Stimulated activated CD4-positive, alpha-beta T cell treated with anti-CD3 and anti-CD28 coated beads, Interleukin-1b, Interleukin-23, amount 100 ng/mL, for 4 hours (primary cell): ENCODE measurements at regions not wholly inside any gene's neighbourhood (a gene's known extent, or its start where the extent isn't known, plus 50 kb on each side); places are given as distances from the start of the nearest gene placed in this dataset.
"Not testable (repeated sequence)": the region's sequence is repeated elsewhere in the genome, so short reads cannot be mapped to it uniquely, and the experiment has no call there.

Experiments
- DNase-seq, 2 donors: peaks; one replicate each; pipeline ENCODE4 v3.0.0-alpha.2; 2020; ENCODE audit warnings: low read depth in 2 of 2

- no peak for DNase-seq
These were observed 205.9 kb upstream of the PHF14 start for GRCh38 chr7:10767771-10768170.

GRCh38 chr7:10770176-10770575 lies 203.5 kb upstream of the PHF14 start:
- no peak for DNase-seq

DNA sequence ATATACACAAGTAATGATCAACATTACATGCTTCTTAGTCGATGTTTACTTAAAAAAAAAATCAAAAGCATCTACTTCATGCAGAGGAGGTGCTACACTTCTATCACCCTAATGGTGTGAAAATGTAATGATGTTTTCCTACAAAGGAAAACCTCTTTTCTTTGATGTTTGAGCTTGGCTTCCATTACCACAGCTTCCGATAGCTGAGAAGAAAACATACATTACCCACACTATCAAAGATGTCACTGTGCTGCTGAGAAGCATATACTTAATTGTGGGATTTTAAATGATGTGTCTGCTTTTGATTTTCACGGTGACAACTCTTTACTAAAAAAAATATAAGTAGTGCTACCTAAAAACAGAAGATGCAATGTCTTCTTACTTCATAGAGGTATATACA lies 200.2 kb upstream of the PHF14 start:
- no peak for DNase-seq

- no peak for DNase-seq
These were observed 193.9 kb upstream of the PHF14 start for GRCh38 chr7:10779465-10780399.

DNA sequence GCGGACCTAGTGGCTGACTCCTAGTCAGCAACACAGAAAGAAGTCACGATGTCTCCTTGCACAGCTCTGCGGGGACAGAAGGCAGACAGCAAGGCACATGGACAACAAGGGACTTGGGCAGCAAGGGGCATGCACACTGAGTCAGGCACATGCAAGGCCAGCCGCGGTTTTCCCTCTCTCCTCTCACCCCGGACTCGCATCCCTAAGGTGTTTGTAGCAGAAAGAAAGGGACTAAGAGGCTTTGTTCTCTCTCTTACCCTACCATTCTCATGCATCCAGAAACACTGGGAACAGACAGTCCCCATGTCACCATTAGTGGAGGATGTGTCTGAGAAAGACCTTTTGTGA lies 193.3 kb upstream of the PHF14 start:
- no peak for DNase-seq

GRCh38 chr7:10786976-10787375 lies 186.7 kb upstream of the PHF14 start:
- not testable (repeated sequence) for DNase-seq

DNA sequence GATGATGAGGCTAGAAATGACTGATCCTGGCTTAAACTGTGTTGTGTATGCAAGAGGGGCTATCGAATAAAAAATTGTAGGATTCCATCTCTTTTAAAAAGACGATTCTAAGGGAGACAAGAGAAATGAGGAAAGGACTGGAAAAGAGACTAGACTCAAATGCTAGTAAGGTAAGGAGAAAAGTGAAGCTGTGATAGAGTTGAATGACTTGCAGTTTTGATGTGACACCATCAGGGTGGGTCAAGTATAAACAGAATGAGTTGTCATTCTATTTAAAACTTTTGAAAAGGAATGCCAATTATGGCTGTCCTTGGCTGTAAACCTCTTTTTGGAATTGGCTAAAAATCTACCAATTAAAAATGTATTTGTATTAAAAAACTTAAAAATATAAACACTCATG lies 184.5 kb upstream of the PHF14 start:
- no peak for DNase-seq

- DNase-seq = no peak
These were observed 182.8 kb upstream of the PHF14 start for GRCh38 chr7:10790910-10791309.

GRCh38 chr7:10793995-10794775 lies 179.5 kb upstream of the PHF14 start:
- no peak for DNase-seq

DNA sequence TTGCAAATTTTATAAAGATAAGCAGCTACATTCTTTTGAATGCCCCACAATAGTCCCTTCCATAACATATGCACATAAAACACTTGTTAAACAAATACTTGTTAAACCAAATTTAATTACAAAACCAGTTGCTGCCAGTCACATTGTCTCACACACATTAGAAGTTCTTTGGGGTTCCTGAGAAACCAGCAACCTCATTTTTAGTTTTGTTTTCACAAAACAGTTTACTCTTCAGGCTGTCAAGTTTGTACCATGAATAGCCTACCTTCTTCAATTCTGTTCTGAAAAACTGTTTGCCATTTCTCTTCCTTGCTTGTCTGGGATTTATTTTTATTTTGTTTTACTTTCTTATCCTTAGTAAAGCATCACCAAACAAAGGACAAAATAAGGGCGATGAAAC lies 176.5 kb upstream of the PHF14 start:
- no peak for DNase-seq

DNA sequence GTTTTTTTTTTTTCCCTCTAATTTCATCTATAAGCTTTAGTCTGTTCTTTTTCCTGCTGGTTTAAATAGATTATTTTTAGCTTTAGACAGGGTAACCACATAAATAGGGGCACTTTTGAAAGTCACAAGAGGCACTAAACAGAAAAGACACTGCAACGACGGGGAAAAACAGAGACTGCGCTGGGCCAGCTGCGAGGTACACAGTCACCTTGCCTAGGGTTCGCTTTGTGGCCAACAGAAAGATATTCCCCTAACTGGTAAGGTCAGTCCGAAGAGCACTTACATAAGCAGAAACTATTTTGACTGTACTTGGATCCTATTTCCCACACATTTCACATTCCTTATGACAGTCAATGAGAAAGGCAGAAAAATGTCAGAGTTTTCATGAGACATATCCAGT lies 175.6 kb upstream of the PHF14 start:
- no peak for DNase-seq

DNA sequence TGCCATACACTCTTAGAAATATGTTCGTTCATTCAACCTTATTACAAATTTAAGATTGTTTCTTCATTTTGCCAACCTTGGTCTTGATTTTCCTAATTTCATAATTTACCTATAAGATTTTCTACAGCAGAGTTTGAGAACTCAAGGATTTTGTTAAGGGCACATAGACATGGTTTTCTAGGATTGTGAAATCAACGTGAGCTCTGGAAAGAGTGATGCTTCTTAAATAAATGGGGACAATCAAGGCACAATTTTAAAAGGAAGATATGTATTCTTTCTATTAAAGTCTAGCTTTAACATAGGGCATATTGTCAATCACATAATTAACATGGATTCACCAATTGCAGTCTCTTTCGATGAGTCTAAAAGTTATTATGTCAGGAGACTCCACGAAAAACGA lies 174.2 kb upstream of the PHF14 start:
- DNase-seq = no peak

DNA sequence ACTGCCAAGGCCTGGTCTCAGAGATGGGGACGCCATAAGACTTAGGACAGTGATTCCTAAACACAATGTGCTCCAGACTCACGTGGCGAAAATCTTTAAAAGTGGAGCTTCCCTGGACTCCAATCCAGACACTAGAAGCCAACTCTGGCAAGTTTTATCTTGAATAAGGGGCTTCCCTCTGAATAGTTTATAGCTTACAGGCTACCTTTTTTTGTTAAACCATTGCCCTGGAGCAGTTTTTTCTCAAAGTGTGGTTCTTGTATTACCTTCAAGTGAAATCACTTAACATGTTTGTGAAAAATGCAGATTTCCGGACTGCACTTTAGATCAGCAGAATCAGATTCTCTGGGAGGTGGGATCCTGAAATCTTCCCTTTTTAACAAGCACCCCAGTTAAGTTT lies 171.7 kb upstream of the PHF14 start:
- DNase-seq = no peak

GRCh38 chr7:10802526-10802925 lies 171.1 kb upstream of the PHF14 start:
- no peak for DNase-seq

DNA sequence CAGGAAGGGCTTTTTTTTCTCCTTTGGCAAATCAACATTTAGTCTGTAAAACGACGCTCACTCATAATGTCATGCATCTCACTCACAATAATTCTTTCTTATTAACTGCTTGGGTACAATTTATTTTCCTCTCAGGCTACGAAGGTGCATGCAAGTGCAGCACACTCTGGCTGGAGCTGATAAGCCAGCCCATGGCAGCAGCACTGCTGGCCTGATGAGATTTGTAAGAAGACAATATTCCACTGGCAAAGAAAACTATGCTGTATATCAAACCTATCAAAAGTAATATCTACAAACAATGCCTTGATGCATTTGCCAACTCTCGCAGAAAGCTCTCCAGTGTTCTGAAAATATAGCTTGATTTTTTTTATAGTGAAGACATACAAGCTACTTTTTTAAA lies 170.0 kb upstream of the PHF14 start:
- no peak for DNase-seq

DNA sequence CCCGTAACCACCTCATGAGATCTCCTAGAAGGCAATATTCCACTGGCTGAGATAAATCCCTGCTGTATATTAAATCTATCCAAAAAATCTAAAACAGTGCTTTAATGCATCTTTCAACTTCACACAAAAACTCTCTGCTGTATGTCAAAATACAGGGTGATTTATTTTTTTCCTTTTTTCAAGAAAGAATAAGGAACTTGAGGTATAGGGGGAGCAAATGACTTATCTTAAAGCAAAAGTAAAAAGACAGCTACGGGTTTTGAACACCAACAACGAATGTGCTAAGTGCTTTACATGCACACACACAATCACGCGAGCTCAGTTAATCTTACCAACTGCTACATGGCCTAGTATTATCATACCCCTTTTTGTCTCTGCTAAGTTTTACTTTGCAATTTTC lies 168.9 kb upstream of the PHF14 start:
- DNase-seq = no peak

DNA sequence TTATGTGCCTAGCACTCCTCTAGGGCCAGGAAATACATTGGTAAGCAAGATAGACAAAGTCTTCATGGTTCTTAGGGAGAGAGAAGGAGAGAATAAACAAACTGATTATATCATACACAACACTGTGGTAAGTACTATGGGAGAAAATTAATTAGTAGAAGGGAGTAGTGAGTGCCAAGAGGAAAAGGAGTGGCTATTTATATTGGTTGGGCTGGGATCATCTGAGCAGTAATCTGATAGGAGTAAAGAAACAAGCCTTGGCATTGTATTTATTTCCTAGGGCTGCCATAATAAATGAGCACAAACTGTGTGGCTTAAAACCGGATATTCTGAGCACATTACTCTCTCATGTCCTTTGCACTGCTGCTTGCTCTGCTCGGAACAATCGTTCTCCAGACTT lies 158.1 kb upstream of the PHF14 start:
- DNase-seq = no peak

DNA sequence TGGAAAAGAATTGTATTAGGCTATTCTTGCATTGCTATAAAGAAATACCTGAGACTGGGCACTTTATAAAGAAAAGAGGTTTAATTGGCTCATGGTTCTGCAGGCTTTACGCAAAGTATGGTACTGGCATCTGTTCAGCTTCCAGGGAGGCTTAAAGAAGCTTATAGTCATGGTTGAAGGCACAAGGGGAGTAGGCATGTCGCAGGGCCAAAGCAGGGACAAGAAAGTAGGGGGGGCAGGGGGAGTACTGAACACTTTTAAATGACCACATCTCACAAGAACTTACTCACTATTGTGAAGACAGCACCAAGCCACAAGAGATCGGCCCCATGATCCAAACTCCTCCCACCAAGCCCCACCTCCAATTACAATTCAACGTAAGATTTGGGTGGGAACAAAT lies 152.5 kb upstream of the PHF14 start:
- DNase-seq = no peak

DNA sequence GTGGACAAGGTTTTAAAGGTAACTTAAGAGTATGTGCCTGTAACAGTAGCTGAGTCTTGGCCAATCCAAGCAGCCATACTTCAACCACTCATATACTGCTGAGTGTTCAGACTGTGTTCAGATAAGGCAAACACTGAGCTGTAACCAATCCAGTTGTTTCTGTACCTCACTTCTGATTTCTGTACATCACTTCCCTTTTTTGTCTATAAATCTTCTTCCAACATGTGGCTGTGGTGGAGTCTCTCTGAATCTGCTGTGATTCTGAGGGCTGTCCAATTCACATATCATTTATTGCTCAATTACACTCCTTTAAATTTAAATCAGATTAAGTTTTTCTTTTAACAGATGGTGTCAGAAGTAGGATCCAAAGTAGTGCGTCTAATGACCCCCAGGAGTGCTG lies 149.5 kb upstream of the PHF14 start:
- no peak for DNase-seq

GRCh38 chr7:10838228-10838627 lies 135.4 kb upstream of the PHF14 start:
- no peak for DNase-seq

GRCh38 chr7:10845225-10845624 lies 128.4 kb upstream of the PHF14 start:
- DNase-seq = no peak

DNA sequence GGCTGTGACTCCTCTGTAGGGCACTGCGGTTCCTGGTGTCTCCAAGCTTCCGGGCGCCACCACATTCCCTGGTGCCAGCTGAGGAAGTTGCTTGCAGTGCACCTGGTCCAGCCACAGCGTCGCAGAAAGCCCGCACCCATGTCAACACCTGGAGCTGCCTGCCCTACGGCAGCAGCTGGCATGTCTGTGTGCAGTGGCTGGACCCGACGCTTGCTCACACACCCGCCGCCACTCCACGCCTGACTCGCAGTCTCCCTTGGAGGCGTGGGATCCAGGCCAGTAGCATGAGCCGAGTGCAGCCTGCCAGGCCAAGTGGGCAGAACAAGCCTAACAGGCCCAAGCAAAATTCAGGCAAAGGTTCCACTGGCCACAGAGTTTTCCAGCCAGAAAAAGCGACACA lies 118.1 kb upstream of the PHF14 start:
- DNase-seq = no peak

DNA sequence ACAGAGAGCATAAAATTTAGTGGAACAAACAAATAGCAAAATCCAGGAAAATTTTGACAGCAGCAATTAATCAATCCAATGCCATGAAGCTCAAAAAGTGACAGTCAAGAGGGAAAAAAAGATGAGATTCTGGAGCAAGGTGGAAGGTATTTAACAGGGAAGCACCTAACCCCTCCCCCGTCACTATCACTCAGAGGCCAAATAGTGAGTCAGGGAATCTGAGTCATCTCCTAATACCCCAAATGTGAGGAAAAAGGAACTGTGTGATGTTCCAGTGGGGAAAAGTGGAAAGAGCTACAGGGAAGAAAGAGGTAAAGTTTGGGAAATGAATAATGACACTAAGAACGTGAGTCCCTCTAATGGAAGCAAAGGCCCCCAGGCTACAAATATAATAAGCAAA lies 113.2 kb upstream of the PHF14 start:
- DNase-seq = no peak
